ENCODE measurements at regions not wholly inside any gene's neighbourhood (a gene's known extent, or its start where the extent isn't known, plus 50 kb on each side); places are given as distances from the start of the nearest gene placed in this dataset.
"Not testable (repeated sequence)": the region's sequence is repeated elsewhere in the genome, so short reads cannot be mapped to it uniquely, and the experiment has no call there.

- DNase-seq (ENCODE audit: low spot score): no peak
These were observed 67.8 kb upstream of the ARL4C start for GRCh38 chr2:234564699-234565098.

GRCh38 chr2:234559609-234560008 lies 62.7 kb upstream of the ARL4C start:
- no peak for DNase-seq (ENCODE audit: low spot score)

- no peak for DNase-seq (ENCODE audit: low spot score)
These were observed 61.8 kb upstream of the ARL4C start for GRCh38 chr2:234558642-234559041.

- DNase-seq (ENCODE audit: low spot score): no peak
These were observed 60.1 kb upstream of the ARL4C start for GRCh38 chr2:234556848-234557573.

- DNase-seq (ENCODE audit: low spot score): no peak
These were observed 58.9 kb upstream of the ARL4C start for GRCh38 chr2:234555616-234556249.

GRCh38 chr2:234555161-234555560 lies 58.3 kb upstream of the ARL4C start:
- DNase-seq (ENCODE audit: low spot score): no peak

GRCh38 chr2:234553223-234553622 lies 56.3 kb upstream of the ARL4C start:
- not testable (repeated sequence) for DNase-seq (ENCODE audit: low spot score)

GRCh38 chr2:234550511-234551107 lies 53.7 kb upstream of the ARL4C start:
- DNase-seq (ENCODE audit: low spot score): peak; percentile 63

- DNase-seq (ENCODE audit: low spot score): no peak
These were observed 53.2 kb upstream of the ARL4C start for GRCh38 chr2:234550056-234550455.

- DNase-seq (ENCODE audit: low spot score): no peak
These were observed 52.0 kb upstream of the ARL4C start for GRCh38 chr2:234548695-234549420.

GRCh38 chr2:234546770-234547169 lies 49.9 kb upstream of the ARL4C start:
- DNase-seq (ENCODE audit: low spot score): no peak

Data from NAMALWA (cell line).